ENCODE measurements at regions not wholly inside any gene's neighbourhood (a gene's known extent, or its start where the extent isn't known, plus 50 kb on each side); places are given as distances from the start of the nearest gene placed in this dataset.
"Not testable (repeated sequence)": the region's sequence is repeated elsewhere in the genome, so short reads cannot be mapped to it uniquely, and the experiment has no call there.

DNA sequence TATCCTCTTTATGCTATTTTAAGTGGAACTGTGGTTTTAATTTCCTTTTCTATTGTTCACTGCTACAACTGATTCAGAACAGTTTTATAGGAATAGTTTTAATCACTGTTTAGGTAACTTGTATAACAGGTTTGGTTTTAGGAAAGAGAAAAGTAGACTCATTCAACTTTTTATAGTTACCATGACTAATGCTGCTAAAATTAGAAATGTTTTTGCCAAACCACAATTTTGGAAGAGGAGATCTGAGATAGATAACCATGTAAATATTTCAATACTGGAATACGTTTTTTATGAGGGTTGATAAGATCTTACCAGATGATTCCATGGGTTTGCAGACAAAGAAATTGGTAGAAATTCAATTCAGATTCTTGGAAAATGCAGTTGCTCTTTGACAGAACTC lies 404.6 kb upstream of the ARRDC3 start:
- intact Hi-C loops (cut with micrococcal nuclease) = no loop called here

DNA sequence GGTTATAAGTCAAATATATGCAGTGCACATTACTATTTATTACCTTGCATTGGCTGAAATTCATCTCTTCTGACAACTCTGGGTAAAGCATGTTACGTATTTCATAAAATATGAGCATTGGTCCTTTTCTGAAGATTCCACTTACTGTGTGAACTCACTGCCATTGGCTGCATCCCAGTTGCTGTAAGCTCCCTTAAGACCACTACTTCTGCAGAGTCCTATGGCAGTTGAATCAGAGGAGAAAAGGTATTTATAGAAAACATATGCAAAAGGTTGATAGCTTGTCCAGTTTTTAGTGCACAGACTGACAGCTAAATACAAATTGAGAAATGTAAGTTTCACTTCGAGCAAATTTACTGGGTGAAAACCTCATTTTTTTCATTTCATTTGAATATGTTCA lies 394.6 kb upstream of the ARRDC3 start:
- intact Hi-C loops (cut with micrococcal nuclease) = no loop called here

- intact Hi-C loops (cut with micrococcal nuclease) = no loop called here
Measured at GRCh38 chr5:91776249-91776648, 393.1 kb upstream of the ARRDC3 start.

GRCh38 chr5:91770400-91770799 lies 387.3 kb upstream of the ARRDC3 start:
- intact Hi-C loops (cut with micrococcal nuclease) = no loop called here

GRCh38 chr5:91757383-91757782 lies 374.3 kb upstream of the ARRDC3 start:
- intact Hi-C loops (cut with micrococcal nuclease) = not testable (repeated sequence)

DNA sequence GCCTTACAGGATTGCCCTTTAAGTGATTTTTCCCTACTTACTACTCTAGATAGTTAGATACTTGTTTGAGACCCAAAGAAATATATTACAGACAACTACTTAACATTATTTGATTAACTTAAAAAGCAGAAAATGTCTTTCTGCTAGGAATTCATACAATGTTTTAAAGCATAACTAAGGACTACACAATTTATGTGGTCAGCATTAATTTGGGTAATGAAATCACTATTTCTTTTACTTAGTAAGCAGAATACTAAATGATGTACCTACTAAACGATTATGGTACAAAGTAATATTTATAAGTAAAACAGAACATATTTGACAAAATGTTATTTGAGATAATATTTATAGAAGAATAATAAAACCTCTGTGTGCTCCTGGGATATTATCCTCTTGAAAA lies 371.9 kb upstream of the ARRDC3 start:
- intact Hi-C loops (cut with micrococcal nuclease) = no loop called here

GRCh38 chr5:91744470-91744869 lies 361.4 kb upstream of the ARRDC3 start:
- intact Hi-C loops (cut with micrococcal nuclease) = not testable (repeated sequence)

DNA sequence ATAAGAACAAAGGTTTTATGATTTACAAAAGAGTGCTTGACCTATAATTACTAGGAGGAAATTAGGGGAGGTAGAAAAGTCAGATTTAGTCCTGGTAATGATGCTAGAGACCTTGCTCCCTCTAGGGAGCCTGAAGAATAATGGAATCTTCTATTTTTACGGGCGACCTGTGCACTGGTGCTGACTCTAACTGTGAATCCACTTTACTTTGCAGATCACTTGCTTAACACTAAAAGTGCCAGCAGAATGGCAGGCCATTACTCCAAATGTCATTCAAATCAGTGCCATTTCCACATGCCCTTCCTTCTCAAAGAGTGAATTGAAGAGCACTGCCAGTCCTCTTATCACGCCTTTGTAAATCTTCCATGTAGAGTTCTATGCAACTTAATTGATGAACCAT lies 359.4 kb upstream of the ARRDC3 start:
- intact Hi-C loops (cut with micrococcal nuclease) = no loop called here

GRCh38 chr5:91741764-91742505 lies 358.8 kb upstream of the ARRDC3 start:
- intact Hi-C loops (cut with micrococcal nuclease) = no loop called here

DNA sequence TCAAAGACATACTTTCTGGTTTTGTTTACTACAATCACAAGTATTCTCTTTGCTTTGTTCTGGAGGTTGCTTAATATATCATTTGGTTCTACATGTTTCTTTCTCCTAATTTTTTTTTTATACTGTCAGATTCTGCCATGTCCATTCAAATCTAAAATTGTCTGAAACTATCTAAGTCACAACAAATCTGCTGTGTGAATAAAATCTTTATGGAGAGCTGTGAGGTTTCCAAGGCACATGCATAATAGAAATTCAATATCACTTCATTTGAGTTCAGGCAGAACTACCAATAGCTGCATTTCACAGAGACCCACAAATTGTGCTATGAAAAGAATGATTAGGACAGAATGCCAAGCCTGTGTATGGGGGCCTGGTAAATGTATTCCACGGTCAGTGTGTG lies 346.9 kb upstream of the ARRDC3 start:
- intact Hi-C loops (cut with micrococcal nuclease) = no loop called here

GRCh38 chr5:91727463-91727862 lies 344.3 kb upstream of the ARRDC3 start:
- intact Hi-C loops (cut with micrococcal nuclease) = no loop called here

DNA sequence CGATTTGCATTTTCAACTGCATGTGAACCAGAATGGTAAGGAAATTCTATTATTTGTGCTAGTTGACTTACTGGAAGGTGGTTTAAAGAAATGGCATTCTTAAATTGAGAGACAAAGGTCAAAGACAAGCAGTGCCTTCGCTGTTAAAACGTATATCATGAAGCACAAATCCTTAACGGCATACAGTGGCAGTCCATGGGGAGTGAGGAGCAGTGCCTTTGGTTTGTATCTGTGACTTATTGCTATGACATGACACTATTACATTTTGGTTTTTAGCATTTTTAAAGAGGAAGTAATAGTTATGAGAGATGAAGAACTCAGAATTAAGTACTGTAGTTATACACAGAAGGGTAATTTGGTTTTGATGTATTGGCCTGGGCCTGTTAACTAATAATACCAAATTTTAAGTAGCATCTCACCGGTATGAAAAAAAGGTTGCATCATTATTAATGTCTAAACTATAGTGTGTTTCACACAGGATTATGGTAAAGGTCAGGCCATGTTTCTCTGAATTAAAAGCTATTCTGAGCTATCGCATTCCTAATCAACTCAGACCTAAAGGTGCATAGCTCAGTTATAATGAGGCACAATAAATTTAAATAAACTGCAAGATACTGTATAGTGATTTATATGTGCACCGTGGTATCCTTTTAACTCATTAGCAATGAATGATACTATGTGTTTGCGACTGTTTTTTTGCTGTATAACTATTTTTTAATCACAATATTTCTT lies 339.8 kb upstream of the ARRDC3 start:
- intact Hi-C loops (cut with micrococcal nuclease) = no loop called here

GRCh38 chr5:91712718-91713117 lies 329.6 kb upstream of the ARRDC3 start:
- intact Hi-C loops (cut with micrococcal nuclease) = no loop called here

GRCh38 chr5:91707521-91707841 lies 324.4 kb upstream of the ARRDC3 start:
- intact Hi-C loops (cut with micrococcal nuclease) = no loop called here

DNA sequence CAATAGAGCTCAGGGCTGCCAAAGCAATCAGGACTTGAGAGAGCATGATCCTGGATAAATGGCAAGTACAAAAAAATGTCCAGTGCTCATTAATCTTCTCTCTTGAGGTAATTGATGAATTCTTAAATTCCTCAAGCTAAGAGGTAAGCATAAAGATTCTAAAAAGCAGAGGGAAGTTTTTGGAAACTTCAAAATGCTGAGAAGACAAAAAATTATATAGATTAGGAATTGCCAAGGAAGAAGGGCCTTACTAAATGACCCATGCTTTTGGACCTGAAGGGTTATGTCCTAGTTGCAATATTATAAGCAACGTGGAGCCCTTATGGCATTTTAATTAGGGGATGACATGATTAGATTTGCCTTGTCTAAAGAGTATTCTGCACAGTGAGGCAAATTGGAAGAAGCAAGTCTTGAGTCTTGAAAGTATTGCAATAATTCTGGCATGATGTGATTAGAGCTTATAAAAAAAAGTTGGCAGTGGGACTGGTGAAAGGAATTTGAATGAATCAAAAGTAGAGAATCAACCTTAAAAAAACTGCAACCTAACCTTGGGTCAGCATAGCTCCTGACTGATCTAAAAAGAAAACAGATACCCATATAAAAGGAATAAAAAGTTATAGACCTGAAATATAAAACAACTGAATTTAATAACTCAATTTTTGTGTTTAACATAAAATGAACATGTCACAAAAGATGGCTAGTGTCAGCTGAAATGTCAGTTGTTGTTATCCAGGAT lies 323.8 kb upstream of the ARRDC3 start:
- intact Hi-C loops (cut with micrococcal nuclease) = no loop called here

- intact Hi-C loops (cut with micrococcal nuclease) = no loop called here
Measured at GRCh38 chr5:91703128-91703527, 320.0 kb upstream of the ARRDC3 start.

DNA sequence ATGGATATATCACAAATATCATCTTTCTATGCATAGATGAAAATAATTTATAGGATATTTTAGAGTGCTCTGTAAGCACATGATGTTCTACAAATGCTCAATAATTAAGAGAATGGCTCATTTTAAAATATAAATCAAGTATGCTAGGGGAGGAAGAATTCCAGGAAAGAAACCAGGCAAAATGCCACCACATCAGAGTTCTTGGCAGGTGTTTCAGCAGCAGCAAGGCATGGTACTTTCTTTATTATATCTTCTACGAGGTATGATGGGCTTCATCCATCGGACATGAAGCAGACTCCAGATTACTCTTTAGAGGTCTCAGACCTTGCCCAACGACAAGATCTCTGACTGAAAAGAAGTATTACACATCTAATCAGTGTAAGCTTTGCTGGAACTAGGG lies 316.3 kb upstream of the ARRDC3 start:
- intact Hi-C loops (cut with micrococcal nuclease) = no loop called here

- intact Hi-C loops (cut with micrococcal nuclease) = no loop called here
Measured at GRCh38 chr5:91691592-91691991, 308.5 kb upstream of the ARRDC3 start.

- intact Hi-C loops (cut with micrococcal nuclease) = no loop called here
Measured at GRCh38 chr5:91690921-91691320, 307.8 kb upstream of the ARRDC3 start.

- intact Hi-C loops (cut with micrococcal nuclease) = no loop called here
Measured at GRCh38 chr5:91687430-91687829, 304.3 kb upstream of the ARRDC3 start.

DNA sequence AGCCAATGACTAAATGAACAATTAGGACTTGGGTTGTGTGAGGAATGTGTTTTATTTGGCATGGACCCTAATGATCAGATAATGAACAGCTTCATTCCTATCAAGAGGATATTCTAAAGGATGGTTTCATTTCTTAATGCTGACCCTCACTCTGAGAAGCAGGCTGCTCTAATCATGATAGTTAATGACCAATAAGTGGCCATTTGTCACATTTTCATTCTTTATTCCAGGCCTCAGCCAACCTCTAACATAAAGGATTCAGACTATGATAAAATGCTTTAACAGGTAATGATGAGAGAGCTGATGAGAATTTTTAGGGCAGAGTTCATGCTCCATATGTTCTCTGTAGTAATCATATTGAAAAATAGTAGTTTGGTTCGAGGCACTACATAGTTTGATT lies 301.5 kb upstream of the ARRDC3 start:
- intact Hi-C loops (cut with micrococcal nuclease) = no loop called here

DNA sequence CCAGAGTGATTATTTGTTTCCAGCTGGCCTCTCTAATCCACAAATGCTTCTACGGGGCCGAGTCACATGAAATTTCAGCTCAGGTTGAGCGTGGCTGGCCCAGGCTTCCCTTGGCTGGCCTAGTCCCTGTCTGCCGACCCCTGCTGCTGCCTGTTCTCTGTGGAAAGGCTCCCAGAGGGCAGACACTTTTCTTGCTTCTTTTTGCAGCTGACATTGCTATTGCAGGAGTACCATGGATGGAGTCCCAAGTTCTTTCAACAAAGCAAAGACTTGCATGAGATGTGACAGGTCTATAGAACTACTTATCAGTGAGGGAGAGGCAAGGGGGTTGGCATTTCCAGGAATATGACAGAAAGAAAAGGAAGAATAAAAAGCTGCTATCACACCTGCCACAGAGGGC lies 287.4 kb upstream of the ARRDC3 start:
- intact Hi-C loops (cut with micrococcal nuclease) = no loop called here

DNA sequence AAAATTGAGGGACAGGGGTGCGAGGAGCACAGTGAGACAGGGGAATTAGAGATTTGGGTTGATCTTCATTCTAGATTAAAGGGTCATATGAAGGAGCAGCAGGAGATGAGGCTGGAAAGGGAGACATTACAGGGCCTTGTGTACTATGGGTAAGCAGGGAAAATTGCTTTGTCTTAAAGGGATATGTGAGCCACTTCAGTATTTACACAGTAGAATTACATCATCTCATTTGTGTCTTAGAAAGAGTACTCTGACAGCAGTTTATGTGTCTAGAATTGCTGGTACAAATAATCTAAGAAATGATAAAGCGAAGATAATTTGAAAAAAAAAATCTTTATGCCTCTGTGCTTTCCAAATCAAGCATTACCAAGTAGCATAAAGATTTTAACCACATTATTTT lies 287.0 kb upstream of the ARRDC3 start:
- intact Hi-C loops (cut with micrococcal nuclease) = no loop called here
